ENCODE measurements at regions not wholly inside any gene's neighbourhood (a gene's known extent, or its start where the extent isn't known, plus 50 kb on each side); places are given as distances from the start of the nearest gene placed in this dataset.

- TF ChIP-seq ATF1 (CRISPR knock-in tag; IDR thresholded peaks at IDR 0.05): no peak
- no peak for TF ChIP-seq ZZZ3 (CRISPR knock-in tag; IDR thresholded peaks at IDR 0.05; ENCODE audit: borderline replicate concordance)
- TF ChIP-seq RBM39 (IDR thresholded peaks at IDR 0.05; ENCODE audit: low read depth, low read length, poor library complexity, severe bottlenecking): no peak
- no peak for TF ChIP-seq POLR2AphosphoS5 (IDR thresholded peaks at IDR 0.05; ENCODE audit: low read depth, low read length)
- TF ChIP-seq MYC (CRISPR knock-in tag; IDR thresholded peaks at IDR 0.05; ENCODE audit: borderline replicate concordance): no peak
- TF ChIP-seq ZNF34 (CRISPR knock-in tag; IDR thresholded peaks at IDR 0.05; ENCODE audit: borderline replicate concordance): no peak
- TF ChIP-seq, protein P1, sequence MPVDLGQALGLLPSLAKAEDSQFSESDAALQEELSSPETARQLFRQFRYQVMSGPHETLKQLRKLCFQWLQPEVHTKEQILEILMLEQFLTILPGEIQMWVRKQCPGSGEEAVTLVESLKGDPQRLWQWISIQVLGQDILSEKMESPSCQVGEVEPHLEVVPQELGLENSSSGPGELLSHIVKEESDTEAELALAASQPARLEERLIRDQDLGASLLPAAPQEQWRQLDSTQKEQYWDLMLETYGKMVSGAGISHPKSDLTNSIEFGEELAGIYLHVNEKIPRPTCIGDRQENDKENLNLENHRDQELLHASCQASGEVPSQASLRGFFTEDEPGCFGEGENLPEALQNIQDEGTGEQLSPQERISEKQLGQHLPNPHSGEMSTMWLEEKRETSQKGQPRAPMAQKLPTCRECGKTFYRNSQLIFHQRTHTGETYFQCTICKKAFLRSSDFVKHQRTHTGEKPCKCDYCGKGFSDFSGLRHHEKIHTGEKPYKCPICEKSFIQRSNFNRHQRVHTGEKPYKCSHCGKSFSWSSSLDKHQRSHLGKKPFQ (CRISPR knock-in tag; IDR thresholded peaks at IDR 0.05; ENCODE audit: insufficient replicate concordance): no peak
- no peak for TF ChIP-seq CTCF (CRISPR knock-in tag; IDR thresholded peaks at IDR 0.05)
- TF ChIP-seq MAX (IDR thresholded peaks at IDR 0.05): no peak
- TF ChIP-seq RFXAP (CRISPR knock-in tag; IDR thresholded peaks at IDR 0.05; ENCODE audit: borderline replicate concordance): no peak
- no peak for TF ChIP-seq ZC3H4 (CRISPR knock-in tag; IDR thresholded peaks at IDR 0.05; ENCODE audit: borderline replicate concordance)
These were observed 169.8 kb downstream of the ABCC12 start for GRCh38 chr16:47986031-47986430.
